Ishikawa (cell line): ENCODE measurements at regions not wholly inside any gene's neighbourhood (a gene's known extent, or its start where the extent isn't known, plus 50 kb on each side); places are given as distances from the start of the nearest gene placed in this dataset.

Source experiments
- CEBPB ChIP-seq: IDR thresholded peaks from 2 replicates; pipeline ENCODE4 v1.6.1; 2012
- CREB1 ChIP-seq: IDR thresholded peaks from 2 replicates; pipeline ENCODE4 v1.6.1; 2012; ENCODE audit warnings: low read depth
- EGR1 ChIP-seq: IDR thresholded peaks from 2 replicates; pipeline ENCODE4 v1.6.1; 2012
- EP300 ChIP-seq: IDR thresholded peaks from 2 replicates; pipeline ENCODE4 v1.6.1; 2012; ENCODE audit warnings: borderline replicate concordance
- FOXM1 ChIP-seq: IDR thresholded peaks from 2 replicates; pipeline ENCODE4 v1.6.1; 2012; ENCODE audit warnings: low read depth, borderline replicate concordance
- MAX ChIP-seq: IDR thresholded peaks from 2 replicates; pipeline ENCODE4 v1.6.1; 2012
- NFIC ChIP-seq: IDR thresholded peaks from 2 replicates; pipeline ENCODE4 v1.6.1; 2012
- RAD21 ChIP-seq: IDR thresholded peaks from 2 replicates; pipeline ENCODE4 v1.6.1; 2012; ENCODE audit warnings: low read depth
- REST ChIP-seq: IDR thresholded peaks from 2 replicates; pipeline ENCODE4 v1.6.1; 2012; ENCODE audit warnings: low read depth, mild to moderate bottlenecking
- TAF1 ChIP-seq: IDR thresholded peaks from 2 replicates; pipeline ENCODE4 v1.6.1; 2012; ENCODE audit warnings: low read depth, mild to moderate bottlenecking
- TCF12 ChIP-seq: IDR thresholded peaks from 2 replicates; pipeline ENCODE4 v1.6.1; 2012; ENCODE audit warnings: low read depth
- TEAD4 ChIP-seq: IDR thresholded peaks from 2 replicates; pipeline ENCODE4 v1.6.1; 2012
- USF1 ChIP-seq: IDR thresholded peaks from 2 replicates; pipeline ENCODE4 v1.6.1; 2012
- YY1 ChIP-seq: IDR thresholded peaks from 2 replicates; pipeline ENCODE4 v1.6.1; 2012; ENCODE audit warnings: low read depth
- ZBTB7A ChIP-seq: IDR thresholded peaks from 2 replicates; pipeline ENCODE4 v1.6.1; 2012; ENCODE audit warnings: low read depth

GRCh38 chr11:123298488-123299447, 103.7 kb upstream of the CLMP start:
- TF ChIP-seq NFIC = no peak
- TF ChIP-seq FOXM1 = no peak
- no peak for TF ChIP-seq CREB1
- TF ChIP-seq EGR1 = no peak
- no peak for TF ChIP-seq USF1
- TF ChIP-seq CEBPB = no peak

GRCh38 chr11:123292647-123293046, 97.6 kb upstream of the CLMP start:
- TF ChIP-seq RAD21 (no peak), CEBPB (no peak), FOXM1 (no peak), REST (no peak), MAX (no peak), NFIC (no peak), YY1 (no peak)

- TF ChIP-seq FOXM1 = no peak
- TF ChIP-seq YY1 = no peak
- TF ChIP-seq TCF12 = no peak
- no peak for TF ChIP-seq REST
- TF ChIP-seq TAF1 = no peak
- no peak for TF ChIP-seq NFIC
- TF ChIP-seq USF1 = no peak
- no peak for TF ChIP-seq RAD21
- TF ChIP-seq CEBPB = no peak
Observed at GRCh38 chr11:123291201-123291869, 96.3 kb upstream of the CLMP start.

GRCh38 chr11:123286761-123287160, 91.7 kb upstream of the CLMP start:
- TF ChIP-seq TAF1 (no peak), CREB1 (no peak), TCF12 (no peak), RAD21 (no peak), ZBTB7A (no peak), NFIC (no peak), MAX (no peak), CEBPB (no peak), EGR1 (no peak), REST (no peak), TEAD4 (no peak), YY1 (no peak), EP300 (no peak), USF1 (no peak), FOXM1 (no peak)
